SK-N-MC (cell line): ENCODE measurements at regions not wholly inside any gene's neighbourhood (a gene's known extent, or its start where the extent isn't known, plus 50 kb on each side); places are given as distances from the start of the nearest gene placed in this dataset.

ENCODE experiments used
- EZH2 ChIP-seq: fragments of 200-600 bp; sonication (generic); IDR thresholded peaks from one replicate; pipeline ENCODE4 v1.6.1; 2017; ENCODE audit warnings: antibody characterized with exemption
- POLR2AphosphoS5 ChIP-seq: IDR thresholded peaks from 2 replicates; pipeline ENCODE4 v1.6.1; 2012; ENCODE audit warnings: mild to moderate bottlenecking, low read depth, low read length, borderline replicate concordance

- TF ChIP-seq EZH2 (no peak), POLR2AphosphoS5 (no peak)
Measured at GRCh38 chr12:131574395-131574771, 136.5 kb upstream of the SFSWAP start.
